HepG2 (cell line): ENCODE measurements at regions not wholly inside any gene's neighbourhood (a gene's known extent, or its start where the extent isn't known, plus 50 kb on each side); places are given as distances from the start of the nearest gene placed in this dataset.
"Not testable (repeated sequence)": the region's sequence is repeated elsewhere in the genome, so short reads cannot be mapped to it uniquely, and the experiment has no call there.

Source experiments
- ATAC-seq: fragments of 200-7000 bp; cut with Tn5 transposase; 3 replicates; pipeline ENCODE4 v1.9.1; 2020; ENCODE audit warnings: mild to moderate bottlenecking, moderate library complexity
- BruUV-seq: library from RNA; stranded (reverse); fragments of 400-500 nt; replicated peaks from 2 replicates; lab custom pipeline; 2021; lab: Mats Ljungman, UMichigan
- CTCF ChIA-PET: fragments of 300-600 bp; formaldehyde crosslinking; extraction: SDS; loops from one replicate; lab custom pipeline; 2021; ENCODE audit warnings: low total read pairs, inconsistent platforms, low intra/inter-chr PET ratio; lab: Yijun Ruan, JAX
- POLR2A ChIA-PET: fragments of 350-600 bp; sonication (Branson Sonifier 250); formaldehyde crosslinking; loops from one replicate; lab custom pipeline; 2020; ENCODE audit warnings: antibody characterized with exemption, inconsistent platforms; lab: Yijun Ruan, JAX
- DNase-seq: peaks from one replicate; pipeline ENCODE4 v3.0.0-alpha.2; 2015; ENCODE audit warnings: low spot score
- FAIRE-seq: peaks from 3 replicates; lab custom pipeline; 2011; peaks lifted over from hg19 to GRCh38; lab: Jason Lieb, UNC
- H2AFZ ChIP-seq: one replicate; pipeline ENCODE4 v1.6.1; 2011; ENCODE audit warnings: low read length, inconsistent platforms
- H3K27ac ChIP-seq: fragments of 300-600 bp; 3 replicates; pipeline ENCODE4 v1.8.0; 2011; ENCODE audit warnings: mixed run types, mild to moderate bottlenecking, mixed read lengths, low read length, inconsistent platforms; ENCODE audit not compliant: insufficient read depth; ENCODE audit errors: extremely low read length
- H3K27me3 ChIP-seq, 2 experiments: fragments of 200-600 bp in 1 of 2; 2 replicates in 1 of 2; 3 replicates in 1 of 2; pipeline versions ENCODE4 v1.6.0 to v1.8.0; 2011; ENCODE audit warnings: low read length in 2 of 2, mild to moderate bottlenecking in 2 of 2, moderate library complexity in 2 of 2, inconsistent platforms in 1 of 2; ENCODE audit not compliant: insufficient read depth in 2 of 2, control insufficient read depth in 1 of 2
- H3K36me3 ChIP-seq, 2 experiments: fragments of 200-600 bp in 1 of 2; replicated peaks in 1 of 2; 2 replicates in 1 of 2; 3 replicates in 1 of 2; pipeline versions ENCODE4 v1.5.1 to v1.8.0; 2011; ENCODE audit warnings: low read length in 2 of 2, inconsistent platforms in 1 of 2; ENCODE audit not compliant: insufficient read depth in 2 of 2, control insufficient read depth in 1 of 2
- H3K4me1 ChIP-seq: 2 replicates; pipeline ENCODE4 v1.5.1; 2012; ENCODE audit warnings: low read length, inconsistent platforms; ENCODE audit not compliant: insufficient read depth
- H3K4me2 ChIP-seq: 2 replicates; pipeline ENCODE4 v1.6.0; 2011; ENCODE audit warnings: low read depth, low read length, inconsistent platforms
- H3K4me3 ChIP-seq, 3 experiments: fragments of 200-600 bp in 1 of 3; sonication (generic), shearing (Covaris generic) in 1 of 3; replicated peaks in 1 of 3; 2 replicates each; pipeline ENCODE4 v1.5.1; 2011 to 2016; ENCODE audit warnings: low read length in 3 of 3, inconsistent platforms in 2 of 3, low read depth in 2 of 3, mild to moderate bottlenecking in 2 of 3, control low read depth in 1 of 3, mixed read lengths in 1 of 3; ENCODE audit not compliant: insufficient read depth in 1 of 3
- H3K79me2 ChIP-seq: one replicate; pipeline ENCODE4 v1.6.1; 2011; ENCODE audit warnings: low read length, inconsistent platforms; ENCODE audit not compliant: insufficient read depth
- H3K9ac ChIP-seq: 2 replicates; pipeline ENCODE4 v1.6.0; 2011; ENCODE audit warnings: mild to moderate bottlenecking, low read depth, low read length, inconsistent platforms; ENCODE audit not compliant: insufficient read depth
- H3K9me3 ChIP-seq: 2 replicates; pipeline ENCODE4 v1.5.1; 2012; ENCODE audit warnings: mild to moderate bottlenecking, low read length
- H4K20me1 ChIP-seq: 2 replicates; pipeline ENCODE4 v1.6.0; 2011; ENCODE audit warnings: inconsistent platforms, mild to moderate bottlenecking, low read length, moderate library complexity; ENCODE audit not compliant: insufficient read depth
- PAXIP1 ChIP-seq: sonication (generic); formaldehyde crosslinking; conservative IDR thresholded peaks from 2 replicates; pipeline ENCODE4 v1.4.0; 2020; ENCODE audit warnings: mild to moderate bottlenecking, missing genetic modification reagents, moderate library complexity
- THAP8 ChIP-seq: sonication (generic); formaldehyde crosslinking; IDR thresholded peaks from 2 replicates; pipeline ENCODE4 v1.5.1; 2020; ENCODE audit warnings: missing genetic modification reagents, mild to moderate bottlenecking, borderline replicate concordance
- U2AF1 ChIP-seq: fragments of 200-400 bp; formaldehyde crosslinking; optimal IDR thresholded peaks from 2 replicates; pipeline ENCODE3; 2017; ENCODE audit warnings: mild to moderate bottlenecking, low read depth, low read length
- ZBTB21 ChIP-seq: sonication (generic); formaldehyde crosslinking; IDR thresholded peaks from 2 replicates; pipeline ENCODE4 v1.4.0; 2020; ENCODE audit warnings: missing genetic modification reagents
- WGBS: methylation state at CpG from one replicate; pipeline ENCODE4 v1.1.6; 2017; ENCODE audit warnings: low lambda C conversion rate; 5-methylcytosine and 5-hydroxymethylcytosine counted together
- in situ Hi-C: cut with HindIII; loops from 2 replicates; pipeline ENCODE4 v1.10.0; 2017; ENCODE audit warnings: low pct_unique_long_range_greater_than_20kb; ENCODE audit not compliant: extremely low pct_ligation_motif_present
- intact Hi-C: fragments of 100-400 bp; cut with micrococcal nuclease; formaldehyde crosslinking; loops from one replicate; pipeline ENCODE4 v1.10.0; 2022; ENCODE audit not compliant: unreplicated experiment
- TF ChIP-seq, protein P1 (sequence below): sonication (generic); formaldehyde crosslinking; IDR thresholded peaks from 2 replicates; pipeline ENCODE4 v1.4.0; 2020; ENCODE audit warnings: missing genetic modification reagents
- TF ChIP-seq, protein P2 (sequence below): IDR thresholded peaks from 2 replicates; pipeline ENCODE4 v1.6.1; 2018; ENCODE audit warnings: missing genetic modification reagents, mild to moderate bottlenecking, missing compliant biosample characterization

DNA sequence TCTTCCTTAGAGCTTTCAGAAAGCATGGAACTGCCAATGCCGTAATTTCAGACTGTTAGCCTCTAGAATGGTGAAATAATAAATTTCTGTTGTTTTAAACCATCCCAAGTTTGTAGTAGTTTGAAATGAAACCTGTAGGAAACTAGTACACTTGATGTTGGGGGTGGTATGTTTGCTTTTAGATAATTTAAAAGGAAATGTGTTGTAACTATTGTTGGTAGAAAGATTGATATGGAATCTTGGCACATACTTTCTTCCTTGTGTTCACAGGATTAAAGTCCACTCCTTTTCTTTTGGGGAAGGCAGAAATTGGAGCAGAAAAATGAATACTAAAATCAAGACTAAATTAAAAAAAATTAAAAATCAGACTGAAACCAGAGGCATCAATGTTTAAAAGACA, 66.0 kb upstream of the ARRDC3 start (continued):
- TF ChIP-seq PAXIP1 (CRISPR knock-in tag) (no peak), THAP8 (CRISPR knock-in tag) (no peak), U2AF1 (no peak), ZBTB21 (no peak)
- TF ChIP-seq, protein P1, sequence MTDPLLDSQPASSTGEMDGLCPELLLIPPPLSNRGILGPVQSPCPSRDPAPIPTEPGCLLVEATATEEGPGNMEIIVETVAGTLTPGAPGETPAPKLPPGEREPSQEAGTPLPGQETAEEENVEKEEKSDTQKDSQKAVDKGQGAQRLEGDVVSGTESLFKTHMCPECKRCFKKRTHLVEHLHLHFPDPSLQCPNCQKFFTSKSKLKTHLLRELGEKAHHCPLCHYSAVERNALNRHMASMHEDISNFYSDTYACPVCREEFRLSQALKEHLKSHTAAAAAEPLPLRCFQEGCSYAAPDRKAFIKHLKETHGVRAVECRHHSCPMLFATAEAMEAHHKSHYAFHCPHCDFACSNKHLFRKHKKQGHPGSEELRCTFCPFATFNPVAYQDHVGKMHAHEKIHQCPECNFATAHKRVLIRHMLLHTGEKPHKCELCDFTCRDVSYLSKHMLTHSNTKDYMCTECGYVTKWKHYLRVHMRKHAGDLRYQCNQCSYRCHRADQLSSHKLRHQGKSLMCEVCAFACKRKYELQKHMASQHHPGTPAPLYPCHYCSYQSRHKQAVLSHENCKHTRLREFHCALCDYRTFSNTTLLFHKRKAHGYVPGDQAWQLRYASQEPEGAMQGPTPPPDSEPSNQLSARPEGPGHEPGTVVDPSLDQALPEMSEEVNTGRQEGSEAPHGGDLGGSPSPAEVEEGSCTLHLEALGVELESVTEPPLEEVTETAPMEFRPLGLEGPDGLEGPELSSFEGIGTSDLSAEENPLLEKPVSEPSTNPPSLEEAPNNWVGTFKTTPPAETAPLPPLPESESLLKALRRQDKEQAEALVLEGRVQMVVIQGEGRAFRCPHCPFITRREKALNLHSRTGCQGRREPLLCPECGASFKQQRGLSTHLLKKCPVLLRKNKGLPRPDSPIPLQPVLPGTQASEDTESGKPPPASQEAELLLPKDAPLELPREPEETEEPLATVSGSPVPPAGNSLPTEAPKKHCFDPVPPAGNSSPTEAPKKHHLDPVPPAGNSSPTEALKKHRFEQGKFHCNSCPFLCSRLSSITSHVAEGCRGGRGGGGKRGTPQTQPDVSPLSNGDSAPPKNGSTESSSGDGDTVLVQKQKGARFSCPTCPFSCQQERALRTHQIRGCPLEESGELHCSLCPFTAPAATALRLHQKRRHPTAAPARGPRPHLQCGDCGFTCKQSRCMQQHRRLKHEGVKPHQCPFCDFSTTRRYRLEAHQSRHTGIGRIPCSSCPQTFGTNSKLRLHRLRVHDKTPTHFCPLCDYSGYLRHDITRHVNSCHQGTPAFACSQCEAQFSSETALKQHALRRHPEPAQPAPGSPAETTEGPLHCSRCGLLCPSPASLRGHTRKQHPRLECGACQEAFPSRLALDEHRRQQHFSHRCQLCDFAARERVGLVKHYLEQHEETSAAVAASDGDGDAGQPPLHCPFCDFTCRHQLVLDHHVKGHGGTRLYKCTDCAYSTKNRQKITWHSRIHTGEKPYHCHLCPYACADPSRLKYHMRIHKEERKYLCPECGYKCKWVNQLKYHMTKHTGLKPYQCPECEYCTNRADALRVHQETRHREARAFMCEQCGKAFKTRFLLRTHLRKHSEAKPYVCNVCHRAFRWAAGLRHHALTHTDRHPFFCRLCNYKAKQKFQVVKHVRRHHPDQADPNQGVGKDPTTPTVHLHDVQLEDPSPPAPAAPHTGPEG (CRISPR knock-in tag) = no peak
- TF ChIP-seq, protein P2, sequence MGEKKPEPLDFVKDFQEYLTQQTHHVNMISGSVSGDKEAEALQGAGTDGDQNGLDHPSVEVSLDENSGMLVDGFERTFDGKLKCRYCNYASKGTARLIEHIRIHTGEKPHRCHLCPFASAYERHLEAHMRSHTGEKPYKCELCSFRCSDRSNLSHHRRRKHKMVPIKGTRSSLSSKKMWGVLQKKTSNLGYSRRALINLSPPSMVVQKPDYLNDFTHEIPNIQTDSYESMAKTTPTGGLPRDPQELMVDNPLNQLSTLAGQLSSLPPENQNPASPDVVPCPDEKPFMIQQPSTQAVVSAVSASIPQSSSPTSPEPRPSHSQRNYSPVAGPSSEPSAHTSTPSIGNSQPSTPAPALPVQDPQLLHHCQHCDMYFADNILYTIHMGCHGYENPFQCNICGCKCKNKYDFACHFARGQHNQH (CRISPR knock-in tag) = no peak

DNA sequence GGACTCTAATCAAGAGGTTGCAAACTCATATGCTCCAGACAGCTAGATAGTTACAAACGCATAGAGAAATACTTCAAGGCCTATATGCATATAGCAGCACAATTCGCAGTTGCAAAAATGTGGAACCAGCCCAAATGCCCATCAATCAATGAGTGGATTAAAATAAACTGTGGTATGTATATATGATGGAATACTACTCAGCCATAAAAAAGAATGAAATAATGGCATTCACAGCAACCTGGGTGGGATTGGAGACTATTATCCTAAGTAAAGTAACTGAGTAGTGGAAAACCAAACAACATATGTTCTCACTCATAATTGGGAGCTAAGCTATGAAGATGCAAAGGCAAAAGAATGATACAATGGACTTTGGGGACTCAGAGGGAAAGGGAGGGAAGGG, 65.0 kb upstream of the ARRDC3 start:
- H3K27ac ChIP-seq, H3K9me3 ChIP-seq, H3K27me3 ChIP-seq, POLR2A ChIA-PET, DNase-seq, H3K79me2 ChIP-seq, H3K9ac ChIP-seq, FAIRE-seq, H3K36me3 ChIP-seq, H3K4me1 ChIP-seq, in situ Hi-C loops, intact Hi-C loops, H3K4me3 ChIP-seq, BruUV-seq, H4K20me1 ChIP-seq, CTCF ChIA-PET, H2AFZ ChIP-seq, ATAC-seq, H3K4me2 ChIP-seq: not testable (repeated sequence)
- 46% methylated on average over 2 of the region's 2 CpGs for WGBS
